NCI-H2107 (cell line): ENCODE measurements at regions not wholly inside any gene's neighbourhood (a gene's known extent, or its start where the extent isn't known, plus 50 kb on each side); places are given as distances from the start of the nearest gene placed in this dataset.
"Not testable (repeated sequence)": the region's sequence is repeated elsewhere in the genome, so short reads cannot be mapped to it uniquely, and the experiment has no call there.

Experiments used
- DNase-seq: peaks from one replicate; lab custom pipeline; 2025; lab: John Stamatoyannopoulos, UW

GRCh38 chr7:69389216-69389615 is 209.1 kb upstream of the AUTS2 start:
- no peak for DNase-seq

GRCh38 chr7:69393912-69394311 is 204.4 kb upstream of the AUTS2 start:
- DNase-seq: not testable (repeated sequence)

- no peak for DNase-seq
These were observed 203.1 kb upstream of the AUTS2 start for GRCh38 chr7:69395061-69395714.

- DNase-seq: no peak
These were observed 199.3 kb upstream of the AUTS2 start for GRCh38 chr7:69398986-69399385.

- no peak for DNase-seq
These were observed 198.9 kb upstream of the AUTS2 start for GRCh38 chr7:69399401-69399800.

GRCh38 chr7:69402696-69403095 is 195.6 kb upstream of the AUTS2 start:
- no peak for DNase-seq

- DNase-seq: no peak
These were observed 195.1 kb upstream of the AUTS2 start for GRCh38 chr7:69403169-69403568.

- DNase-seq: no peak
These were observed 187.3 kb upstream of the AUTS2 start for GRCh38 chr7:69411018-69411417.

GRCh38 chr7:69411466-69411865 is 186.8 kb upstream of the AUTS2 start:
- DNase-seq: no peak

GRCh38 chr7:69412331-69413146 is 185.7 kb upstream of the AUTS2 start:
- DNase-seq: no peak

- no peak for DNase-seq
These were observed 183.7 kb upstream of the AUTS2 start for GRCh38 chr7:69414555-69414954.

GRCh38 chr7:69418869-69419670 is 179.2 kb upstream of the AUTS2 start:
- no peak for DNase-seq

GRCh38 chr7:69419934-69420333 is 178.3 kb upstream of the AUTS2 start:
- no peak for DNase-seq

- DNase-seq: no peak
These were observed 175.7 kb upstream of the AUTS2 start for GRCh38 chr7:69422574-69422985.

GRCh38 chr7:69426705-69427104 is 171.6 kb upstream of the AUTS2 start:
- no peak for DNase-seq

- DNase-seq: no peak
These were observed 170.2 kb upstream of the AUTS2 start for GRCh38 chr7:69428089-69428488.

- DNase-seq: no peak
These were observed 168.3 kb upstream of the AUTS2 start for GRCh38 chr7:69429911-69430383.

- no peak for DNase-seq
These were observed 167.8 kb upstream of the AUTS2 start for GRCh38 chr7:69430384-69431021.

GRCh38 chr7:69431626-69432025 is 166.6 kb upstream of the AUTS2 start:
- no peak for DNase-seq

- not testable (repeated sequence) for DNase-seq
These were observed 166.0 kb upstream of the AUTS2 start for GRCh38 chr7:69432276-69432675.

- no peak for DNase-seq
These were observed 165.2 kb upstream of the AUTS2 start for GRCh38 chr7:69433081-69433480.

GRCh38 chr7:69434398-69434815 is 163.9 kb upstream of the AUTS2 start:
- DNase-seq: no peak
